Activated T-helper 17 cell treated with anti-CD3 and anti-CD28 coated beads, Interleukin-2, amount 50 U/mL, for 72 hours (primary cell): ENCODE measurements at regions not wholly inside any gene's neighbourhood (a gene's known extent, or its start where the extent isn't known, plus 50 kb on each side); places are given as distances from the start of the nearest gene placed in this dataset.

ENCODE experiments used
- ATAC-seq: fragments of 150-1000 bp; cut with Tn5 transposase; replicated peaks from 2 replicates; pipeline ENCODE4 v1.10.0; 2021; ENCODE audit warnings: mild to moderate bottlenecking, moderate library complexity
- H3K27ac Mint-ChIP-seq: one replicate; pipeline ENCODE4 v1.8.0; 2022; ENCODE audit warnings: mixed read lengths
- H3K27me3 Mint-ChIP-seq: one replicate; pipeline ENCODE4 v1.8.0; 2022; ENCODE audit warnings: mixed read lengths
- H3K36me3 Mint-ChIP-seq: one replicate; pipeline ENCODE4 v1.8.0; 2022; ENCODE audit warnings: low read depth, mild to moderate bottlenecking, mixed read lengths
- H3K4me1 Mint-ChIP-seq: one replicate; pipeline ENCODE4 v1.8.0; 2022; ENCODE audit warnings: mixed read lengths
- H3K4me3 Mint-ChIP-seq: one replicate; pipeline ENCODE4 v1.8.0; 2022; ENCODE audit warnings: mild to moderate bottlenecking, mixed read lengths
- H3K9me3 Mint-ChIP-seq: one replicate; pipeline ENCODE4 v1.8.0; 2022; ENCODE audit warnings: mixed read lengths

- Mint-ChIP-seq H3K27ac (no peak overlapping the region), H3K27me3 (peaks cover 9% of the 10 kb centered on the region), H3K4me3 (no peak overlapping the region), H3K4me1 (no peaks in the 10 kb centered on the region), H3K36me3 (no peaks in the 10 kb centered on the region), H3K9me3 (no peaks in the 10 kb centered on the region)
- no peak for ATAC-seq
Measured at GRCh38 chr11:104588970-104589369, 309.3 kb downstream of the CASP12 start.

- Mint-ChIP-seq H3K36me3 (no peaks in the 10 kb centered on the region), H3K9me3 (no peaks in the 10 kb centered on the region), H3K27me3 (peaks cover 11% of the 10 kb centered on the region), H3K4me3 (no peak overlapping the region), H3K4me1 (no peaks in the 10 kb centered on the region), H3K27ac (no peak overlapping the region)
- no peak for ATAC-seq
Measured at GRCh38 chr11:104588446-104588845, 309.8 kb downstream of the CASP12 start.

- H3K27ac Mint-ChIP-seq: no peak overlapping the region
- ATAC-seq: no peak
- no peaks in the 10 kb centered on the region for H3K4me1 Mint-ChIP-seq
- no peak overlapping the region for H3K4me3 Mint-ChIP-seq
- H3K36me3 Mint-ChIP-seq: no peaks in the 10 kb centered on the region
- H3K9me3 Mint-ChIP-seq: no peaks in the 10 kb centered on the region
- H3K27me3 Mint-ChIP-seq: peaks cover 14% of the 10 kb centered on the region
Measured at GRCh38 chr11:104584823-104585222, 313.4 kb downstream of the CASP12 start.

GRCh38 chr11:104583857-104584256, 314.4 kb downstream of the CASP12 start:
- no peaks in the 10 kb centered on the region for H3K36me3 Mint-ChIP-seq
- no peaks in the 10 kb centered on the region for H3K9me3 Mint-ChIP-seq

GRCh38 chr11:104582431-104582830, 315.8 kb downstream of the CASP12 start:
- H3K27ac Mint-ChIP-seq: no peak overlapping the region
- ATAC-seq: no peak
- no peaks in the 10 kb centered on the region for H3K4me1 Mint-ChIP-seq
- H3K36me3 Mint-ChIP-seq: no peaks in the 10 kb centered on the region
- H3K27me3 Mint-ChIP-seq: peaks cover 14% of the 10 kb centered on the region
- H3K4me3 Mint-ChIP-seq: no peak overlapping the region
- no peaks in the 10 kb centered on the region for H3K9me3 Mint-ChIP-seq

More at GRCh38 chr11:104583857-104584256, 314.4 kb downstream of the CASP12 start:
- Mint-ChIP-seq H3K4me3 (no peak overlapping the region), H3K4me1 (no peaks in the 10 kb centered on the region), H3K27me3 (peaks cover 14% of the 10 kb centered on the region), H3K27ac (no peak overlapping the region)
- no peak for ATAC-seq

- Mint-ChIP-seq H3K4me3 (no peak overlapping the region), H3K27me3 (peaks cover 14% of the 10 kb centered on the region), H3K9me3 (no peaks in the 10 kb centered on the region), H3K27ac (no peak overlapping the region), H3K36me3 (no peaks in the 10 kb centered on the region), H3K4me1 (no peaks in the 10 kb centered on the region)
- no peak for ATAC-seq
Measured at GRCh38 chr11:104581246-104581980, 316.8 kb downstream of the CASP12 start.

GRCh38 chr11:104573441-104573990, 324.7 kb downstream of the CASP12 start:
- Mint-ChIP-seq H3K27ac (no peak overlapping the region), H3K4me3 (no peak overlapping the region), H3K4me1 (no peaks in the 10 kb centered on the region), H3K27me3 (peaks cover 6% of the 10 kb centered on the region), H3K36me3 (no peaks in the 10 kb centered on the region), H3K9me3 (peaks cover 9% of the 10 kb centered on the region)
- ATAC-seq: no peak

GRCh38 chr11:104572279-104572678, 326.0 kb downstream of the CASP12 start:
- no peak overlapping the region for H3K4me3 Mint-ChIP-seq
- no peaks in the 10 kb centered on the region for H3K36me3 Mint-ChIP-seq
- H3K4me1 Mint-ChIP-seq: no peaks in the 10 kb centered on the region
- peaks cover 6% of the 10 kb centered on the region for H3K27me3 Mint-ChIP-seq
- H3K27ac Mint-ChIP-seq: no peak overlapping the region
- ATAC-seq: no peak
- peaks cover 9% of the 10 kb centered on the region for H3K9me3 Mint-ChIP-seq

GRCh38 chr11:104570078-104570701, 328.1 kb downstream of the CASP12 start:
- peaks cover 5% of the 10 kb centered on the region for H3K27me3 Mint-ChIP-seq
- no peak overlapping the region for H3K4me3 Mint-ChIP-seq
- no peak overlapping the region for H3K27ac Mint-ChIP-seq
- peaks cover 8% of the 10 kb centered on the region for H3K9me3 Mint-ChIP-seq
- ATAC-seq: no peak
- no peaks in the 10 kb centered on the region for H3K36me3 Mint-ChIP-seq
- no peaks in the 10 kb centered on the region for H3K4me1 Mint-ChIP-seq

GRCh38 chr11:104565583-104565961, 332.7 kb downstream of the CASP12 start:
- Mint-ChIP-seq H3K27ac (no peak overlapping the region), H3K4me1 (no peaks in the 10 kb centered on the region), H3K9me3 (peaks cover 3% of the 10 kb centered on the region), H3K4me3 (no peak overlapping the region), H3K27me3 (no peaks in the 10 kb centered on the region), H3K36me3 (no peaks in the 10 kb centered on the region)
- no peak for ATAC-seq

- no peak for ATAC-seq
- H3K9me3 Mint-ChIP-seq: peaks cover 3% of the 10 kb centered on the region
- no peaks in the 10 kb centered on the region for H3K36me3 Mint-ChIP-seq
- H3K4me1 Mint-ChIP-seq: no peaks in the 10 kb centered on the region
- H3K27me3 Mint-ChIP-seq: peaks cover under 1% of the 10 kb centered on the region
- H3K4me3 Mint-ChIP-seq: no peak overlapping the region
- no peak overlapping the region for H3K27ac Mint-ChIP-seq
Measured at GRCh38 chr11:104564921-104565582, 333.2 kb downstream of the CASP12 start.

GRCh38 chr11:104556606-104557301, 341.5 kb downstream of the CASP12 start:
- no peak for ATAC-seq
- Mint-ChIP-seq H3K9me3 (no peaks in the 10 kb centered on the region), H3K4me1 (peaks cover 6% of the 10 kb centered on the region), H3K4me3 (no peak overlapping the region), H3K27me3 (peaks cover 12% of the 10 kb centered on the region), H3K36me3 (no peaks in the 10 kb centered on the region), H3K27ac (no peak overlapping the region)

- no peak overlapping the region for H3K4me3 Mint-ChIP-seq
- no peaks in the 10 kb centered on the region for H3K27me3 Mint-ChIP-seq
- no peak for ATAC-seq
- H3K27ac Mint-ChIP-seq: no peak overlapping the region
- H3K9me3 Mint-ChIP-seq: no peaks in the 10 kb centered on the region
- H3K4me1 Mint-ChIP-seq: peaks cover 6% of the 10 kb centered on the region
- no peaks in the 10 kb centered on the region for H3K36me3 Mint-ChIP-seq
Measured at GRCh38 chr11:104549019-104549418, 349.2 kb downstream of the CASP12 start.

- no peaks in the 10 kb centered on the region for H3K36me3 Mint-ChIP-seq
- peak; percentile 67 for ATAC-seq
- H3K4me3 Mint-ChIP-seq: no peak overlapping the region
- no peaks in the 10 kb centered on the region for H3K9me3 Mint-ChIP-seq
- no peaks in the 10 kb centered on the region for H3K27me3 Mint-ChIP-seq
- H3K27ac Mint-ChIP-seq: no peak overlapping the region
- H3K4me1 Mint-ChIP-seq: peaks cover 6% of the 10 kb centered on the region
Measured at GRCh38 chr11:104547996-104548661, 350.1 kb downstream of the CASP12 start.
